ENCODE measurements at regions not wholly inside any gene's neighbourhood (a gene's known extent, or its start where the extent isn't known, plus 50 kb on each side); places are given as distances from the start of the nearest gene placed in this dataset.

DNA sequence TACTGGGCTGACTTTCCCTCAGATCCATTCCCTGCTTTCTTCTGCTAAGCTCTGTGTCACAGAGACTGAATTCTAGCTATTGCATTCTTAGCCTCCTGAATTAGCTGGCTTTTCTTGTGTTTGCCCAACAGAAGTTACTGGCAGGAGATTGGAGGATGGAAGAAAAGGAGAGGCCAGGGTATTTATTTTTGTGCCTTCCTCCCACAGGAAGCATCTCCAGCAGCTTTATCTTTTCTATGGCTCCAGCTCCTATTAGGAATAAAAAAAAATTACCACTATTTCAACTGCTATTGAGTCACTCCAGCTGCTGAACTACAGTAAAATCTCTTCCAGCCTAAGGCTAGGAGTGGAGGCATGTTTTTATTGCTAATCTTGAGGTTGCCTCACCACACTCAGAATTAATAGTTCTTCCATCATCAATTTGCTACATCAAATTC lies 492.4 kb downstream of the RFPL4B start:
- DNase-seq, result no peak
- Histone ChIP-seq H3K4me3 (ENCODE audit: low read depth, low read length) (no peak overlapping the region), H3K9me3 (no peaks in the 10 kb centered on the region), H3K27me3 (no peaks in the 10 kb centered on the region), H3K36me3 (no peaks in the 10 kb centered on the region), H3K4me1 (no peaks in the 10 kb centered on the region)
- TF ChIP-seq, protein P1, sequence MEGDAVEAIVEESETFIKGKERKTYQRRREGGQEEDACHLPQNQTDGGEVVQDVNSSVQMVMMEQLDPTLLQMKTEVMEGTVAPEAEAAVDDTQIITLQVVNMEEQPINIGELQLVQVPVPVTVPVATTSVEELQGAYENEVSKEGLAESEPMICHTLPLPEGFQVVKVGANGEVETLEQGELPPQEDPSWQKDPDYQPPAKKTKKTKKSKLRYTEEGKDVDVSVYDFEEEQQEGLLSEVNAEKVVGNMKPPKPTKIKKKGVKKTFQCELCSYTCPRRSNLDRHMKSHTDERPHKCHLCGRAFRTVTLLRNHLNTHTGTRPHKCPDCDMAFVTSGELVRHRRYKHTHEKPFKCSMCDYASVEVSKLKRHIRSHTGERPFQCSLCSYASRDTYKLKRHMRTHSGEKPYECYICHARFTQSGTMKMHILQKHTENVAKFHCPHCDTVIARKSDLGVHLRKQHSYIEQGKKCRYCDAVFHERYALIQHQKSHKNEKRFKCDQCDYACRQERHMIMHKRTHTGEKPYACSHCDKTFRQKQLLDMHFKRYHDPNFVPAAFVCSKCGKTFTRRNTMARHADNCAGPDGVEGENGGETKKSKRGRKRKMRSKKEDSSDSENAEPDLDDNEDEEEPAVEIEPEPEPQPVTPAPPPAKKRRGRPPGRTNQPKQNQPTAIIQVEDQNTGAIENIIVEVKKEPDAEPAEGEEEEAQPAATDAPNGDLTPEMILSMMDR (IDR thresholded peaks at IDR 0.05; ENCODE audit: low read depth, low read length), result no peak

DNA sequence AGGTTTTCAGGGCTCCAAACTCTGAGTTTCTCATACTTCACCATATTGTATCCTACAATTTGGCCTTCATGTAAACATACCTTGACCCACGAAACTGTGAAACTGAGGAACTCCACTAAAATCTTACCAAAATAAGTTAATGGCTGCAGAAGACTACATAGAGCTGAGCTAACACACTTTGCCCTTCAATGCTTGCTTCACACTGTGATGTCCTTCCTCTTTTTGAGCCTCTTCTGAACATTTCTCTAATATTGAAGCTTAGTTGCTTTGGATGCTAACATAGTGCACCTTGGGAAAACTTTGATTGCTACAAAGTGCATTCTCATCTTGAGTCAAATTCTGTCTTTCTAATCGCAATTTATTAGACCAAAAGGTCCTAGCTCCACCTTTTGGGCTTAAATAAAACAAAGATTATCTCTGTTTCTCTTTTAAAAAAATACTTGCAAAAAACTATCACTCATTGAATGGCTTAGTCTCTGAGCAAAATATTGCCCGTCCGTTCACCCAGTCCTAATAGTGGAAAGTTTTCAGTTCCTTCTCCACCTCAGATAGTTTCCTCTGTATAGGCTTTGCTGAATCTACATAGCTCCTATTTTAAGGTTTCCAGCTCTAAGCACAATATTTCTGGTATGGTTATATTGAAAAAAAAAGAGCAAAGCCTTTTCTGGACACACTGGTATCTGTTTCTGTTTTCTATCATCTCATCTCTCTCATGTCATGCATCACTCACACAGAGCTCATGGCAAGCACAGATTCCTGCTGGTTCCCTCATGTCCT lies 494.6 kb downstream of the RFPL4B start:
- Histone ChIP-seq H3K4me3 (ENCODE audit: low read depth, low read length) (no peak overlapping the region), H3K27me3 (no peaks in the 10 kb centered on the region), H3K9me3 (no peaks in the 10 kb centered on the region), H3K36me3 (no peaks in the 10 kb centered on the region), H3K4me1 (no peaks in the 10 kb centered on the region)
- no peak for DNase-seq
- TF ChIP-seq, protein P1 (IDR thresholded peaks at IDR 0.05; ENCODE audit: low read depth, low read length), result no peak

DNA sequence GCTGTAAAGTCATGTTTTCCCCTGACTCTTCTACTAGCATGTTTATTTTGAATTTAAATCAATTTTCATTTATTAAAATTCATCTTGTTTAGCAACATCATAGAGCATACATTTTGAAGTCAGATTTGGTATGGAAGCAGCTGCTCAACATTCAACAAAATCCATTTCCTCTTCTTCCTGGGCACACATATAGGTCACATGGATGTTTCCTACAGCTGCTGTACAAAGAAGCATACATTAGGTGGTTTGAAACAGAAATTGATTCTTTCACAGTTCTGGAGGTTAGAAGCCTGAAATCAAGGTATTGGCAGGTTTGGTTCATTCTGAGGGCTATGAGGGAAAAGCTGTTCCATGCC lies 495.2 kb downstream of the RFPL4B start:
- no peaks in the 10 kb centered on the region for H3K27me3 ChIP-seq
- no peaks in the 10 kb centered on the region for H3K4me1 ChIP-seq
- H3K9me3 ChIP-seq, result no peaks in the 10 kb centered on the region
- TF ChIP-seq, protein P1 (IDR thresholded peaks at IDR 0.05; ENCODE audit: low read depth, low read length), result no peak
- no peak overlapping the region for H3K4me3 ChIP-seq (ENCODE audit: low read depth, low read length)
- no peaks in the 10 kb centered on the region for H3K36me3 ChIP-seq
- DNase-seq, result no peak

DNA sequence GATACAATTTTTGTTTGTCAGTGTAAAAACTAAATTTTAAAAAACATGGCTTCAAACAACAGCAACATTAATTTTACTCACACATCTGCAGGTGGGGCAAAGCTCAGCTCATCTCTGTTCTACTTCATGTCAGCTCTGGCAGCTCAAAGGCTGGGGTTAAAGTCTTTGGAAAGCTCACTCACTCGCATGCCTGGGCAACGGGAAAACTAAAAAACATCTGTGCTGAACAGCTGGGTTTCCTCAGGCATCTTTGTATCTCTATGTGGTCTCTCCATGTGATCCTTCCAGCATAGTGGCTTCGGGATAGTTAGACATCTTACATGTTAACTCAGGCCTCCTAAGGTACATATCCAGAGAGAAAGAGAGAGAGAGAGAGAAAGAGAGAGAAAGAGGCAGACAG lies 499.6 kb downstream of the RFPL4B start:
- no peaks in the 10 kb centered on the region for H3K4me1 ChIP-seq
- H3K9me3 ChIP-seq, result no peaks in the 10 kb centered on the region
- DNase-seq, result no peak
- H3K4me3 ChIP-seq (ENCODE audit: low read depth, low read length), result no peak overlapping the region
- TF ChIP-seq, protein P1 (IDR thresholded peaks at IDR 0.05; ENCODE audit: low read depth, low read length), result no peak
- no peaks in the 10 kb centered on the region for H3K27me3 ChIP-seq
- no peaks in the 10 kb centered on the region for H3K36me3 ChIP-seq

DNA sequence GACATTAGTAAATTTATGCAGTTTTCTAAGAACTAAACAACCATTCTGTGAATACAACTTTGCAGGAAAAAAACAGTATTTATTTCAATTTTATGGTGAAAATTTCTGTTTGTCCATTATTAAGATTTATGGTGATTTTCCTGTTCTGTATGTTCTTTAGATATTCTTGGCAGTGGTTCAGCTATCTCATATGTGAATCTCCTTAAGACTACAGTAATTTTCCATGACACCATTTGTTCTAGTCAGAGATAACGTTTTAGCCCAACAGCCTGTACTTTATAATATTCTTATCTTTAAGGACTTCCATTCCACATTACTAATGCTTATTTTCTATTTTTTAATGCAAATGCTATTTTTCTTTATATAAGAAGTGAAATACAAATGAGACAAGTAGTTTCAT lies 504.0 kb downstream of the RFPL4B start:
- Histone ChIP-seq H3K4me1 (no peaks in the 10 kb centered on the region; the same call in 1 of the 2 replicates), H3K4me3 (ENCODE audit: low read depth, low read length) (no peak overlapping the region), H3K9me3 (no peaks in the 10 kb centered on the region), H3K36me3 (no peaks in the 10 kb centered on the region), H3K27me3 (no peaks in the 10 kb centered on the region)
- TF ChIP-seq, protein P1 (IDR thresholded peaks at IDR 0.05; ENCODE audit: low read depth, low read length), result no peak
- DNase-seq, result no peak

DNA sequence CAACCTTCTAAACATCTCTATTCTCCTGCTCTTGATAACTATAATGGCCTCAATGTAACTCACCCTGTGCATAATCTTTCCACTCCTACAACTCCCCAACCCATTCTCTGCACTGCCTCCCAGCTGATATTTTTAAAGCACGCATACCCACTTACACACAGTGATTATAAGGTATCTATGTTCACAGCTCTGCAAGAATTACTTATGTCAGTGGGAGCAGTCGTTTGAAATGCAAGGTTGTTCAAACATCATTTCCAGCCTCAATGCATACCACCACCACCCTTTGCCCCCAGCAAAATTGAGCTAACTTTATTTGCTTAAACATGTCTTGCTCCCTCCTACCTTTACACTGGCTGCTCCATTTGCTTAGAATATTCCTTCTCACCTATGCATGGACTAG lies 506.0 kb downstream of the RFPL4B start:
- TF ChIP-seq, protein P1 (IDR thresholded peaks at IDR 0.05; ENCODE audit: low read depth, low read length), result no peak
- DNase-seq, result no peak
- Histone ChIP-seq H3K4me1 (no peaks in the 10 kb centered on the region; the same call in 1 of the 2 replicates), H3K4me3 (ENCODE audit: low read depth, low read length) (no peak overlapping the region), H3K27me3 (no peaks in the 10 kb centered on the region), H3K36me3 (no peaks in the 10 kb centered on the region), H3K9me3 (no peaks in the 10 kb centered on the region)
